ENCODE measurements at regions not wholly inside any gene's neighbourhood (a gene's known extent, or its start where the extent isn't known, plus 50 kb on each side); places are given as distances from the start of the nearest gene placed in this dataset.

GRCh38 chr7:42831006-42831717 is 80.7 kb downstream of the C7orf25 start:
- Histone ChIP-seq H3K4me3 (ENCODE audit: insufficient read depth, low read length, poor library complexity, severe bottlenecking) (no peak overlapping the region), H3K9ac (ENCODE audit: low read length) (no peak overlapping the region), H4K20me1 (ENCODE audit: low read depth, low read length) (no peaks in the 10 kb centered on the region), H3K36me3 (ENCODE audit: low read length) (no peaks in the 10 kb centered on the region), H3K9me3 (ENCODE audit: insufficient read depth, low read length) (no peaks in the 10 kb centered on the region), H3K4me2 (ENCODE audit: low read depth, low read length, poor library complexity, severe bottlenecking) (no peak overlapping the region), H3K27me3 (ENCODE audit: low read length) (no peaks in the 10 kb centered on the region), H3K27ac (ENCODE audit: low read depth, low read length) (no peak overlapping the region), H3F3A (ENCODE audit: insufficient read depth) (no peaks in the 10 kb centered on the region), H2AFZ (ENCODE audit: low read depth, low read length, severe bottlenecking) (no peak overlapping the region), H3K9me2 (replicated peaks; ENCODE audit: insufficient read depth, low read length) (no peaks in the 10 kb centered on the region), H3K79me2 (ENCODE audit: insufficient read depth, low read length) (no peaks in the 10 kb centered on the region)
- TF ChIP-seq CTCF (IDR thresholded peaks at IDR 0.05; ENCODE audit: insufficient read depth, low read length, poor library complexity, severe bottlenecking) (no peak), EZH2phosphoT487 (conservative IDR thresholded peaks at IDR 0.05; ENCODE audit: low read length) (no peak)

- Histone ChIP-seq H3K9ac (ENCODE audit: low read length) (no peak overlapping the region), H3K4me3 (ENCODE audit: insufficient read depth, low read length, poor library complexity, severe bottlenecking) (no peak overlapping the region), H3K27ac (ENCODE audit: low read depth, low read length) (no peak overlapping the region), H3K36me3 (ENCODE audit: low read length) (no peaks in the 10 kb centered on the region), H3K9me2 (replicated peaks; ENCODE audit: insufficient read depth, low read length) (no peaks in the 10 kb centered on the region), H2AFZ (ENCODE audit: low read depth, low read length, severe bottlenecking) (no peak overlapping the region), H3K4me2 (ENCODE audit: low read depth, low read length, poor library complexity, severe bottlenecking) (no peak overlapping the region), H3K27me3 (ENCODE audit: low read length) (no peaks in the 10 kb centered on the region), H4K20me1 (ENCODE audit: low read depth, low read length) (no peaks in the 10 kb centered on the region), H3K9me3 (ENCODE audit: insufficient read depth, low read length) (no peaks in the 10 kb centered on the region), H3K79me2 (ENCODE audit: insufficient read depth, low read length) (no peaks in the 10 kb centered on the region), H3F3A (ENCODE audit: insufficient read depth) (no peaks in the 10 kb centered on the region)
- TF ChIP-seq CTCF (IDR thresholded peaks at IDR 0.05; ENCODE audit: insufficient read depth, low read length, poor library complexity, severe bottlenecking), result no peak
These were observed 99.1 kb downstream of the C7orf25 start for GRCh38 chr7:42812779-42813178.

GRCh38 chr7:42805601-42806000 is 106.3 kb downstream of the C7orf25 start:
- H2AFZ ChIP-seq (ENCODE audit: low read depth, low read length, severe bottlenecking), result no peak overlapping the region
- no peaks in the 10 kb centered on the region for H3K79me2 ChIP-seq (ENCODE audit: insufficient read depth, low read length)
- H3F3A ChIP-seq (ENCODE audit: insufficient read depth), result no peaks in the 10 kb centered on the region
- H3K9ac ChIP-seq (ENCODE audit: low read length), result no peak overlapping the region
- no peak overlapping the region for H3K27ac ChIP-seq (ENCODE audit: low read depth, low read length)
- TF ChIP-seq CTCF (IDR thresholded peaks at IDR 0.05; ENCODE audit: insufficient read depth, low read length, poor library complexity, severe bottlenecking) (no peak), EZH2phosphoT487 (conservative IDR thresholded peaks at IDR 0.05; ENCODE audit: low read length) (no peak)
- H3K36me3 ChIP-seq (ENCODE audit: low read length), result no peaks in the 10 kb centered on the region
- H3K9me3 ChIP-seq (ENCODE audit: insufficient read depth, low read length), result no peaks in the 10 kb centered on the region
- no peak overlapping the region for H3K4me2 ChIP-seq (ENCODE audit: low read depth, low read length, poor library complexity, severe bottlenecking)
- no peaks in the 10 kb centered on the region for H3K9me2 ChIP-seq (replicated peaks; ENCODE audit: insufficient read depth, low read length)
- no peaks in the 10 kb centered on the region for H4K20me1 ChIP-seq (ENCODE audit: low read depth, low read length)
- no peak overlapping the region for H3K4me3 ChIP-seq (ENCODE audit: insufficient read depth, low read length, poor library complexity, severe bottlenecking)
- H3K27me3 ChIP-seq (ENCODE audit: low read length), result no peaks in the 10 kb centered on the region

Measured in SU-DHL-6 (cell line).